Uterus (tissue), 3 donors: ENCODE measurements at regions not wholly inside any gene's neighbourhood (a gene's known extent, or its start where the extent isn't known, plus 50 kb on each side); places are given as distances from the start of the nearest gene placed in this dataset.

Experiments used
- DNase-seq, 2 donors: peaks; one replicate each; pipeline ENCODE4 v3.0.0-alpha.2; 2019 to 2020
- H3K27ac ChIP-seq, 2 donors: fragments of 200-600 bp; sonication (generic); 1 replicate in 1 of 2; 2 replicates in 1 of 2; pipeline ENCODE4 v1.5.1; 2016 to 2018
- H3K27me3 ChIP-seq, 2 donors: fragments of 200-600 bp; sonication (generic); one replicate each; pipeline ENCODE4 v1.5.1; 2018 to 2019; ENCODE audit warnings: control low read depth in 1 of 2
- H3K36me3 ChIP-seq, 2 donors: fragments of 200-600 bp; sonication (generic); one replicate each; pipeline ENCODE4 v1.5.1; 2019; ENCODE audit warnings: control low read depth in 1 of 2
- H3K4me1 ChIP-seq, 2 donors: fragments of 200-600 bp; sonication (generic); one replicate each; pipeline ENCODE4 v1.5.1; 2018 to 2019; ENCODE audit warnings: control low read depth in 1 of 2
- H3K4me3 ChIP-seq, 2 donors: fragments of 200-600 bp; sonication (generic); 1 replicate in 1 of 2; 2 replicates in 1 of 2; pipeline ENCODE4 v1.5.1; 2018 to 2019; ENCODE audit warnings: mild to moderate bottlenecking in 1 of 2
- H3K9me3 ChIP-seq, 2 donors: fragments of 200-600 bp; sonication (generic); one replicate each; pipeline ENCODE4 v1.5.1; 2019; ENCODE audit warnings: control low read depth in 1 of 2
- POLR2A ChIP-seq, 2 donors: fragments of 450-650 bp; IDR thresholded peaks; one replicate each; pipeline ENCODE4 v1.6.1; 2016; ENCODE audit warnings: antibody characterized with exemption in 2 of 2, mild to moderate bottlenecking in 1 of 2, moderate library complexity in 1 of 2
- intact Hi-C: fragments of 100-400 bp; cut with DNase I; formaldehyde crosslinking; loops from one replicate; pipeline ENCODE4 v1.15.1; 2023; ENCODE audit warnings: low total_unique reads
- TF ChIP-seq, protein P1 (sequence below), 4 experiments: fragments of 200-600 bp in 2 of 4; fragments of 450-650 bp in 2 of 4; sonication (generic) in 2 of 4; IDR thresholded peaks; one replicate each; pipeline ENCODE4 v1.5.1; 2016 to 2019; ENCODE audit warnings: antibody characterized with exemption in 4 of 4, mild to moderate bottlenecking in 2 of 4, moderate library complexity in 1 of 4
- donor health status: DM: yes; HTN: yes; CAD: no.

DNA sequence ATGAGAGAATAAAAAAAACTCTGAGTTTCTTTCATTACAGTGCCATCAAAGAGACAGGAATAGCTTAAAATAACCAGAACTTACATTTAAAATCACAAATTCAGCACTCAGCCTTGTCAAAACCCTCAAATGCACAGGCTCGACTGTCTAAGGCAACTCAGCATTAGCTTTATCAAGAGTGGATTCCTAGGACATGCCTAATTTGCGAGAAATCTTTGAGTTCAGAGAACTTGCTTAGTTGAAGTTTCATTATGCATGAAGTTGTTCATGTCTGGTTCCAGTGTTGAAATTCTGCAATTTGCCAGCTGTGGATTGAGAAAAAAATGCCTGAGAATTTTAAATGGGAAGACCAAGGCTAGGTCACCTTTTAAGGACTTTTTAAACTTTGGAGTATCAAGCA lies 151.1 kb downstream of the LRRC70 start:
- no peak for DNase-seq
- H3K36me3 ChIP-seq, result no peaks in the 10 kb centered on the region
- intact Hi-C loops, result no loop called here
- no peaks in the 10 kb centered on the region for H3K9me3 ChIP-seq
- TF ChIP-seq POLR2A (IDR thresholded peaks at IDR 0.05), result no peak
- TF ChIP-seq, protein P1, sequence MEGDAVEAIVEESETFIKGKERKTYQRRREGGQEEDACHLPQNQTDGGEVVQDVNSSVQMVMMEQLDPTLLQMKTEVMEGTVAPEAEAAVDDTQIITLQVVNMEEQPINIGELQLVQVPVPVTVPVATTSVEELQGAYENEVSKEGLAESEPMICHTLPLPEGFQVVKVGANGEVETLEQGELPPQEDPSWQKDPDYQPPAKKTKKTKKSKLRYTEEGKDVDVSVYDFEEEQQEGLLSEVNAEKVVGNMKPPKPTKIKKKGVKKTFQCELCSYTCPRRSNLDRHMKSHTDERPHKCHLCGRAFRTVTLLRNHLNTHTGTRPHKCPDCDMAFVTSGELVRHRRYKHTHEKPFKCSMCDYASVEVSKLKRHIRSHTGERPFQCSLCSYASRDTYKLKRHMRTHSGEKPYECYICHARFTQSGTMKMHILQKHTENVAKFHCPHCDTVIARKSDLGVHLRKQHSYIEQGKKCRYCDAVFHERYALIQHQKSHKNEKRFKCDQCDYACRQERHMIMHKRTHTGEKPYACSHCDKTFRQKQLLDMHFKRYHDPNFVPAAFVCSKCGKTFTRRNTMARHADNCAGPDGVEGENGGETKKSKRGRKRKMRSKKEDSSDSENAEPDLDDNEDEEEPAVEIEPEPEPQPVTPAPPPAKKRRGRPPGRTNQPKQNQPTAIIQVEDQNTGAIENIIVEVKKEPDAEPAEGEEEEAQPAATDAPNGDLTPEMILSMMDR (IDR thresholded peaks at IDR 0.05), result no peak
- H3K27ac ChIP-seq, result no peak overlapping the region
- H3K27me3 ChIP-seq, result no peaks in the 10 kb centered on the region
- no peak overlapping the region for H3K4me3 ChIP-seq
- no peaks in the 10 kb centered on the region for H3K4me1 ChIP-seq

DNA sequence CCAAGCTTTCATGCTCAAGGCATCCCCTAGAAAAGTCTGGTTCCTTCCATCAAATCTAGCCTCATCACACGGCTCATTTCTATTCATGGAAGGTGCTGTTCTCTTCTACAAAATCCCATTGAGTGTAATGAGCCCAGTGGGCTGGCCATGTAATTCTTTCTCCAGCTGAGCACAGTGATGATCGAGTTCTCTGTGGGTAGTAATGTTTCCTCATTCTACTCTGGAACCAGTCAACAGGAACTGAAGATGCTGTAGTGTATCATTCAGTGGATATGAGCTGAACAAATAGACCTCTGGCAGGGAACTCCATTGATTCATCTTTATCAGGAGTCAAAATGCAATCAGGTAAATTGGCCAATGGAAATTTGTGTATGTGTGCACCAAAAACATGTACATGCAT lies 149.2 kb downstream of the LRRC70 start:
- Histone ChIP-seq H3K27me3 (no peaks in the 10 kb centered on the region), H3K4me1 (no peaks in the 10 kb centered on the region), H3K27ac (no peak overlapping the region), H3K36me3 (no peaks in the 10 kb centered on the region), H3K9me3 (no peaks in the 10 kb centered on the region), H3K4me3 (no peak overlapping the region)
- DNase-seq, result no peak
- no peak for TF ChIP-seq POLR2A (IDR thresholded peaks at IDR 0.05)
- TF ChIP-seq, protein P1 (IDR thresholded peaks at IDR 0.05), result no peak
- intact Hi-C loops, result no loop called here

DNA sequence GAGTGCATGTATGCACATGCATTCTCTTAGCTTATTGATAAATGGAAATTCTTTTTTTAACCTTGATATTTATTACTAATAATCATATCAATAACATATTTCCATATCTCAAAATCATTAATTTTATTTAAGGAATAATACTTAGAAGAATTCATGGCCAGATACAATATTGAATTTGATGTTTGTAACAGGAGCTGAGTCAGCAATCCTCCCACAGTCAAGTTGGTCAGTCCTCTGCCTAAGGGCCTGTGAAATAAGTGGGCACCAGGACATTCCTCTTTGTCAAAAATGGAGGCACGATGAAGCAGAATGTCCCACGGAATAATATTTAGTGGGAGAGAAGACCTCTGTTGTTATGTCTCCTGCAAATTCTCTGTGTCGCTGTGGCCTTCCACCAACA lies 148.6 kb downstream of the LRRC70 start:
- H3K36me3 ChIP-seq, result no peaks in the 10 kb centered on the region
- no peak for TF ChIP-seq POLR2A (IDR thresholded peaks at IDR 0.05)
- TF ChIP-seq, protein P1 (IDR thresholded peaks at IDR 0.05), result no peak
- no peaks in the 10 kb centered on the region for H3K4me1 ChIP-seq
- no peaks in the 10 kb centered on the region for H3K27me3 ChIP-seq
- H3K27ac ChIP-seq, result no peak overlapping the region
- DNase-seq, result no peak
- intact Hi-C loops, result no loop called here
- H3K4me3 ChIP-seq, result no peak overlapping the region
- no peaks in the 10 kb centered on the region for H3K9me3 ChIP-seq

DNA sequence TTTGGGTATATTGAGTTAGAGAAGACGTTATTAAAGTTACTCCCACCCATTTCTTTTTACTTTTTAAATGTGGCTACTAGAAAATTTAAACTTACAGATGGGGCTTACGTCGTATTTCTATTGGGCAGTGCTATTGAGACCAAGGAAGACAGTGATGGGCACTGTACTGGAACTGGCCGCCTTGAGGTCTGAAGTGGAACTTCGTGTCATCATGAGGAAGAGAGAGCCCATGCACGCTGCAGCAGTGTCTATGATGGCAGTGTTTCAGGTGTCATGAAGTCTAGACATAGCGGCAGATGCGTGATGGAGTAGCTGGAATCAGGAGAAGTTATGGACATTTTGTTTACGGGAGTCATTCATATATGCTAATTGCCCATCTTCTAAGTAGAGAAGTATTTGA lies 143.7 kb downstream of the LRRC70 start:
- Histone ChIP-seq H3K9me3 (no peaks in the 10 kb centered on the region), H3K27me3 (no peaks in the 10 kb centered on the region), H3K36me3 (no peaks in the 10 kb centered on the region), H3K27ac (no peak overlapping the region), H3K4me3 (no peak overlapping the region), H3K4me1 (no peaks in the 10 kb centered on the region)
- DNase-seq, result no peak
- intact Hi-C loops, result no loop called here
- TF ChIP-seq, protein P1 (IDR thresholded peaks at IDR 0.05), result no peak
- TF ChIP-seq POLR2A (IDR thresholded peaks at IDR 0.05), result no peak

DNA sequence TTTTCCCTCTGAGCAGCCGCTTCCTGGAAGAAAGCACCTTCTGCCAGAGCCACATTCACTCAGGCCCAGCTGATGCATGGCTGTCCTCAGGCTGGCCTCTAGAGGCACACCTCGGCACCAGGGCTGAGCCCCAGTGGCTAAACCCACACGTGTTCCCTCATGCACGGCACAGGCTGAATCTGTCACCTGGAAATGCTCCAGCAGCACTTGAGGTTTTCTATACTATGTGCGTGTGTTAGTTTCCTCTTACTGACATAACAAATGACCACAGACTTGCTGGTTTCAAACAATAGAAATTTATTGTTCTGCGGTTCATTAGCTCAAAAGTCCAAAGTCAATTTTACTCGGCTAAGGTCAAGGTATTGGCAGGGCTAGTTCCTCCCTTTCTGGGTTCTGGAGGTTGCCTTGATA lies 141.4 kb downstream of the LRRC70 start:
- no peak for DNase-seq

More for the DNA sequence above, 141.4 kb downstream of the LRRC70 start:
- Histone ChIP-seq H3K4me1 (no peaks in the 10 kb centered on the region), H3K4me3 (no peak overlapping the region), H3K9me3 (no peaks in the 10 kb centered on the region), H3K27me3 (no peaks in the 10 kb centered on the region), H3K27ac (no peak overlapping the region), H3K36me3 (no peaks in the 10 kb centered on the region)
- intact Hi-C loops, result no loop called here
- no peak for TF ChIP-seq POLR2A (IDR thresholded peaks at IDR 0.05)
- TF ChIP-seq, protein P1 (IDR thresholded peaks at IDR 0.05), result no peak
